HepG2 (cell line): ENCODE measurements at regions not wholly inside any gene's neighbourhood (a gene's known extent, or its start where the extent isn't known, plus 50 kb on each side); places are given as distances from the start of the nearest gene placed in this dataset.

Source experiments
- ATAC-seq: fragments of 200-7000 bp; cut with Tn5 transposase; 3 replicates; pipeline ENCODE4 v1.9.1; 2020; ENCODE audit warnings: mild to moderate bottlenecking, moderate library complexity
- BruUV-seq: library from RNA; stranded (reverse); fragments of 400-500 nt; replicated peaks from 2 replicates; lab custom pipeline; 2021; lab: Mats Ljungman, UMichigan
- CTCF ChIA-PET: fragments of 300-600 bp; formaldehyde crosslinking; extraction: SDS; loops from one replicate; lab custom pipeline; 2021; ENCODE audit warnings: low total read pairs, inconsistent platforms, low intra/inter-chr PET ratio; lab: Yijun Ruan, JAX
- POLR2A ChIA-PET: fragments of 350-600 bp; sonication (Branson Sonifier 250); formaldehyde crosslinking; loops from one replicate; lab custom pipeline; 2020; ENCODE audit warnings: antibody characterized with exemption, inconsistent platforms; lab: Yijun Ruan, JAX
- DNase-seq: peaks from one replicate; pipeline ENCODE4 v3.0.0-alpha.2; 2015; ENCODE audit warnings: low spot score
- FAIRE-seq: peaks from 3 replicates; lab custom pipeline; 2011; peaks lifted over from hg19 to GRCh38; lab: Jason Lieb, UNC
- H2AFZ ChIP-seq: one replicate; pipeline ENCODE4 v1.6.1; 2011; ENCODE audit warnings: low read length, inconsistent platforms
- H3K27ac ChIP-seq: fragments of 300-600 bp; 3 replicates; pipeline ENCODE4 v1.8.0; 2011; ENCODE audit warnings: mixed run types, mild to moderate bottlenecking, mixed read lengths, low read length, inconsistent platforms; ENCODE audit not compliant: insufficient read depth; ENCODE audit errors: extremely low read length
- H3K27me3 ChIP-seq, 2 experiments: fragments of 200-600 bp in 1 of 2; 2 replicates in 1 of 2; 3 replicates in 1 of 2; pipeline versions ENCODE4 v1.6.0 to v1.8.0; 2011; ENCODE audit warnings: low read length in 2 of 2, mild to moderate bottlenecking in 2 of 2, moderate library complexity in 2 of 2, inconsistent platforms in 1 of 2; ENCODE audit not compliant: insufficient read depth in 2 of 2, control insufficient read depth in 1 of 2
- H3K36me3 ChIP-seq, 2 experiments: fragments of 200-600 bp in 1 of 2; replicated peaks in 1 of 2; 2 replicates in 1 of 2; 3 replicates in 1 of 2; pipeline versions ENCODE4 v1.5.1 to v1.8.0; 2011; ENCODE audit warnings: low read length in 2 of 2, inconsistent platforms in 1 of 2; ENCODE audit not compliant: insufficient read depth in 2 of 2, control insufficient read depth in 1 of 2
- H3K4me1 ChIP-seq: 2 replicates; pipeline ENCODE4 v1.5.1; 2012; ENCODE audit warnings: low read length, inconsistent platforms; ENCODE audit not compliant: insufficient read depth
- H3K4me2 ChIP-seq: 2 replicates; pipeline ENCODE4 v1.6.0; 2011; ENCODE audit warnings: low read depth, low read length, inconsistent platforms
- H3K4me3 ChIP-seq, 3 experiments: fragments of 200-600 bp in 1 of 3; sonication (generic), shearing (Covaris generic) in 1 of 3; replicated peaks in 1 of 3; 2 replicates each; pipeline ENCODE4 v1.5.1; 2011 to 2016; ENCODE audit warnings: low read length in 3 of 3, inconsistent platforms in 2 of 3, low read depth in 2 of 3, mild to moderate bottlenecking in 2 of 3, control low read depth in 1 of 3, mixed read lengths in 1 of 3; ENCODE audit not compliant: insufficient read depth in 1 of 3
- H3K79me2 ChIP-seq: one replicate; pipeline ENCODE4 v1.6.1; 2011; ENCODE audit warnings: low read length, inconsistent platforms; ENCODE audit not compliant: insufficient read depth
- H3K9ac ChIP-seq: 2 replicates; pipeline ENCODE4 v1.6.0; 2011; ENCODE audit warnings: mild to moderate bottlenecking, low read depth, low read length, inconsistent platforms; ENCODE audit not compliant: insufficient read depth
- H3K9me3 ChIP-seq: 2 replicates; pipeline ENCODE4 v1.5.1; 2012; ENCODE audit warnings: mild to moderate bottlenecking, low read length
- H4K20me1 ChIP-seq: 2 replicates; pipeline ENCODE4 v1.6.0; 2011; ENCODE audit warnings: inconsistent platforms, mild to moderate bottlenecking, low read length, moderate library complexity; ENCODE audit not compliant: insufficient read depth
- CTCF ChIP-seq: sonication (generic); formaldehyde crosslinking; IDR thresholded peaks from 2 replicates; pipeline ENCODE4 v1.5.0; 2020; ENCODE audit warnings: mild to moderate bottlenecking, missing genetic modification reagents, moderate library complexity
- SMC3 ChIP-seq: IDR thresholded peaks from 2 replicates; pipeline ENCODE4 v1.6.1; 2011; ENCODE audit warnings: low read length, improper control_type of control experiment
- STAG1 ChIP-seq: sonication (generic); formaldehyde crosslinking; IDR thresholded peaks from 2 replicates; pipeline ENCODE4 v1.4.0; 2020; ENCODE audit warnings: missing genetic modification reagents
- WGBS: methylation state at CpG from one replicate; pipeline ENCODE4 v1.1.6; 2017; ENCODE audit warnings: low lambda C conversion rate; 5-methylcytosine and 5-hydroxymethylcytosine counted together
- in situ Hi-C: cut with HindIII; loops from 2 replicates; pipeline ENCODE4 v1.10.0; 2017; ENCODE audit warnings: low pct_unique_long_range_greater_than_20kb; ENCODE audit not compliant: extremely low pct_ligation_motif_present
- intact Hi-C: fragments of 100-400 bp; cut with micrococcal nuclease; formaldehyde crosslinking; loops from one replicate; pipeline ENCODE4 v1.10.0; 2022; ENCODE audit not compliant: unreplicated experiment
- TF ChIP-seq, protein P1 (sequence below): sonication (generic); formaldehyde crosslinking; IDR thresholded peaks from 2 replicates; pipeline ENCODE4 v1.4.0; 2020; ENCODE audit warnings: low read depth, mild to moderate bottlenecking, missing genetic modification reagents
- TF ChIP-seq, protein P2 (sequence below): sonication (generic); formaldehyde crosslinking; IDR thresholded peaks from 2 replicates; pipeline ENCODE4 v1.5.1; 2020; ENCODE audit warnings: missing genetic modification reagents, mild to moderate bottlenecking, borderline replicate concordance

DNA sequence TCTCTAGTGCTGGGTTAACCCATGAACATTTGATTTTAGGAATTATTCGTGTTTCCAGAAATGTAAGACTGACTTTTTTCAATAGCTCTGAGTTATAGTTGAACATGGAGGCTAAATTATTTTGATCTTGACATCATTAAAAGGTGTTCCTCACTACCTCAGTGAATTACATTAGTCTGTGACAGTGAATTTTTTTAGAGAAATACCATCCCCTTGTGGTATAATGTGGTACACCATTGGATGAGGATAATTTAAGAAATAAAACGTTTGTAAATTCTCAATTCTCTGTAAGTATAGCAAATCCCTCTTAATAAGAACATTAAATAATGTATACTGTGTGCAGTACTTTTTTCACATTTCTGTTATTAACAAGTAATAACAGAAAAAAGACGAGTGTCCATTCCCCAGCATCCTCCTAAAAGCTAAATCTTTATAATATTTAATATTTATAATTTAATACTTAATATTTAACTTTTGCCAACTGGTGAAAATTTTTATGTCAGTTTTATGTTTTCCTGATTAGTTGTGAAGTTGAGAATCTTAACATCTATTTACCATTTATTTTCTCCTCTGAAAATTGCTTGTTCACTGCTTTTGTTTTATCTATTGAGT lies 70.3 kb upstream of the CWC22 start:
- H3K27ac ChIP-seq = no peak overlapping the region
- no peaks in the 10 kb centered on the region for H3K4me1 ChIP-seq
- H3K36me3 ChIP-seq = no peaks in the 10 kb centered on the region
- ATAC-seq = peak; percentile 52; the same call in 2 of the 3 replicates
- no peak overlapping the region for H3K4me2 ChIP-seq
- H3K79me2 ChIP-seq = no peaks in the 10 kb centered on the region
- CTCF ChIA-PET = no interaction called here
- H3K9me3 ChIP-seq = peaks cover 9% of the 10 kb centered on the region; the same call in 1 of the 2 replicates
- H3K27me3 ChIP-seq = no peaks in the 10 kb centered on the region
- peak; percentile 5 for DNase-seq
- WGBS = 2% methylated on average over 3 of the region's 3 CpGs
- H4K20me1 ChIP-seq = no peaks in the 10 kb centered on the region
- TF ChIP-seq, protein P1, sequence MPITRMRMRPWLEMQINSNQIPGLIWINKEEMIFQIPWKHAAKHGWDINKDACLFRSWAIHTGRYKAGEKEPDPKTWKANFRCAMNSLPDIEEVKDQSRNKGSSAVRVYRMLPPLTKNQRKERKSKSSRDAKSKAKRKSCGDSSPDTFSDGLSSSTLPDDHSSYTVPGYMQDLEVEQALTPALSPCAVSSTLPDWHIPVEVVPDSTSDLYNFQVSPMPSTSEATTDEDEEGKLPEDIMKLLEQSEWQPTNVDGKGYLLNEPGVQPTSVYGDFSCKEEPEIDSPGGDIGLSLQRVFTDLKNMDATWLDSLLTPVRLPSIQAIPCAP (CRISPR knock-in tag) = no peak
- TF ChIP-seq STAG1 (CRISPR knock-in tag) = peak; percentile 58
- TF ChIP-seq SMC3 = peak; percentile 34; the same call in 1 of the 2 replicates
- TF ChIP-seq, protein P2, sequence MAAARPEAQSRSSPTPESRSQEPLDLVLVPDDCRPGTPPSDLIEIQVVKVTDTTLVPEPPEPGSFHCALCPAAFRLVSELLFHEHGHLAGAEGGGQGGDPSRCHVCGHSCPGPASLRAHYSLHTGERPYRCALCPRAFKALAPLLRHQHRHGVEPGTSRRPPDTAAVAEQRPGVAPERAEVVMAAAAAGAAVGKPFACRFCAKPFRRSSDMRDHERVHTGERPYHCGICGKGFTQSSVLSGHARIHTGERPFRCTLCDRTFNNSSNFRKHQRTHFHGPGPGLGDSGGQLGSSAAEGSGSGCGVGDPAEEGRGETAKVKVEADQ (CRISPR knock-in tag) = no peak
- 0 out of 2 replicates have a peak, but pooled peaks have one; percentile 38 for TF ChIP-seq CTCF (CRISPR knock-in tag)
- no peak overlapping the region for H2AFZ ChIP-seq
- H3K9ac ChIP-seq = no peak overlapping the region
- POLR2A ChIA-PET = no interaction called here
- no TSS peak for BruUV-seq
- H3K4me3 ChIP-seq = no peak overlapping the region
- FAIRE-seq = no peak
- in situ Hi-C loops (loop anchor here (10.0 kb wide), 1 partner anchor 233 kb away; no protein-coding TSS in a partner anchor), intact Hi-C loops (loop anchor here (1.0 to 5.0 kb wide), 2 partner anchors 85 to 235 kb away; no protein-coding TSS in a partner anchor)
